ENCODE measurements at regions not wholly inside any gene's neighbourhood (a gene's known extent, or its start where the extent isn't known, plus 50 kb on each side); places are given as distances from the start of the nearest gene placed in this dataset.

GRCh38 chr2:67848551-67849285 is 214.1 kb downstream of the C1D start:
- peaks cover 5% of the 10 kb centered on the region for H3K36me3 Mint-ChIP-seq (ENCODE audit: low read depth)
- H3K4me3 Mint-ChIP-seq, result no peak overlapping the region
- H3K27me3 Mint-ChIP-seq (ENCODE audit: low read depth, poor library complexity), result peaks cover 2% of the 10 kb centered on the region
- no peaks in the 10 kb centered on the region for H3K9me3 Mint-ChIP-seq
- DNase-seq, result no peak
- TF ChIP-seq, protein P1, sequence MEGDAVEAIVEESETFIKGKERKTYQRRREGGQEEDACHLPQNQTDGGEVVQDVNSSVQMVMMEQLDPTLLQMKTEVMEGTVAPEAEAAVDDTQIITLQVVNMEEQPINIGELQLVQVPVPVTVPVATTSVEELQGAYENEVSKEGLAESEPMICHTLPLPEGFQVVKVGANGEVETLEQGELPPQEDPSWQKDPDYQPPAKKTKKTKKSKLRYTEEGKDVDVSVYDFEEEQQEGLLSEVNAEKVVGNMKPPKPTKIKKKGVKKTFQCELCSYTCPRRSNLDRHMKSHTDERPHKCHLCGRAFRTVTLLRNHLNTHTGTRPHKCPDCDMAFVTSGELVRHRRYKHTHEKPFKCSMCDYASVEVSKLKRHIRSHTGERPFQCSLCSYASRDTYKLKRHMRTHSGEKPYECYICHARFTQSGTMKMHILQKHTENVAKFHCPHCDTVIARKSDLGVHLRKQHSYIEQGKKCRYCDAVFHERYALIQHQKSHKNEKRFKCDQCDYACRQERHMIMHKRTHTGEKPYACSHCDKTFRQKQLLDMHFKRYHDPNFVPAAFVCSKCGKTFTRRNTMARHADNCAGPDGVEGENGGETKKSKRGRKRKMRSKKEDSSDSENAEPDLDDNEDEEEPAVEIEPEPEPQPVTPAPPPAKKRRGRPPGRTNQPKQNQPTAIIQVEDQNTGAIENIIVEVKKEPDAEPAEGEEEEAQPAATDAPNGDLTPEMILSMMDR (IDR thresholded peaks at IDR 0.05), result no peak
- H3K27ac Mint-ChIP-seq, result no peak overlapping the region
- H3K4me1 Mint-ChIP-seq, result peaks cover 62% of the 10 kb centered on the region

- peaks cover 57% of the 10 kb centered on the region for H3K4me1 Mint-ChIP-seq
- peaks cover 3% of the 10 kb centered on the region for H3K9me3 Mint-ChIP-seq
- no peak overlapping the region for H3K27ac Mint-ChIP-seq
- peaks cover 5% of the 10 kb centered on the region for H3K36me3 Mint-ChIP-seq (ENCODE audit: low read depth)
- H3K4me3 Mint-ChIP-seq, result no peak overlapping the region
- no peak for DNase-seq
- peaks cover 2% of the 10 kb centered on the region for H3K27me3 Mint-ChIP-seq (ENCODE audit: low read depth, poor library complexity)
- TF ChIP-seq, protein P1 (IDR thresholded peaks at IDR 0.05), result no peak
Measured at GRCh38 chr2:67851016-67851415, 211.8 kb downstream of the C1D start.

GRCh38 chr2:67851956-67852824 is 210.6 kb downstream of the C1D start:
- DNase-seq, result no peak
- Mint-ChIP-seq H3K27ac (no peak overlapping the region), H3K4me3 (no peak overlapping the region), H3K27me3 (ENCODE audit: low read depth, poor library complexity) (peaks cover 2% of the 10 kb centered on the region), H3K36me3 (ENCODE audit: low read depth) (peaks cover 5% of the 10 kb centered on the region), H3K4me1 (peaks cover 49% of the 10 kb centered on the region), H3K9me3 (peaks cover 3% of the 10 kb centered on the region)
- TF ChIP-seq, protein P1 (IDR thresholded peaks at IDR 0.05), result no peak

DNA sequence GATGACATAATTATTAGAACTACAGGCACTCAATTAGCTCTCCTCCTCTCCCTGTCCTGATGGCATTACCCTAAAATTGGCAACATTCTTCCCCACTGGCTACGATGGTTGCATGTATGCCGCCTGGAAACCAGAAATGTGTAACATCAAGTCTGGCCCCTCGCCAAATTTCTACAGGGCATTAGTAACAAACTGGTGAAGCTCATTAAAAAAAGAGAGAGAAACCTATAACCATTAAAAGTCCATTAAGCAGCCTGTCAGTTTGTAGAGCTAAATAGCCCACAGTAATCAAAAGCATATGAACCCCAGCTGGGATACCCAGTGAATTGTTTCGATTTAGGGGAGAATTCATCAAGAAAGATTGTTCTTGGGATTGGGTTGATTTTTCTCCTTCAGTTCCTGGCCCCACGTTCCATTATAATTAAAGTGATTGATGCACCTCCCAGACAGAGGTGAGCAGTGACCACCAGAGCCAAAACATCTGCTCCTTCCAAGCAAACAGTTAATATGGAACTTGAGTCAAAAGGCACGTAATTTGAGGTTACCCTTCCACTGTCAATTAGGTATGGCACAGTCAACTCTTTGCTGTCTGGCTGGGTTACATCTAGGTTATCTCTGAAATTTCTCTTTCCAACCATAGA is 208.6 kb downstream of the C1D start:
- no peak overlapping the region for H3K27ac Mint-ChIP-seq
- peaks cover 2% of the 10 kb centered on the region for H3K27me3 Mint-ChIP-seq (ENCODE audit: low read depth, poor library complexity)
- H3K4me3 Mint-ChIP-seq, result no peak overlapping the region
- no peak for DNase-seq
- H3K36me3 Mint-ChIP-seq (ENCODE audit: low read depth), result peaks cover 5% of the 10 kb centered on the region
- TF ChIP-seq, protein P1 (IDR thresholded peaks at IDR 0.05), result no peak
- H3K9me3 Mint-ChIP-seq, result peaks cover 3% of the 10 kb centered on the region
- peaks cover 34% of the 10 kb centered on the region for H3K4me1 Mint-ChIP-seq

- Mint-ChIP-seq H3K4me3 (no peak overlapping the region), H3K36me3 (ENCODE audit: low read depth) (peaks cover 5% of the 10 kb centered on the region), H3K27ac (no peak overlapping the region), H3K9me3 (peaks cover 3% of the 10 kb centered on the region), H3K27me3 (ENCODE audit: low read depth, poor library complexity) (peaks cover 2% of the 10 kb centered on the region), H3K4me1 (peaks cover 34% of the 10 kb centered on the region)
- TF ChIP-seq, protein P1 (IDR thresholded peaks at IDR 0.05), result no peak
- no peak for DNase-seq
Measured at GRCh38 chr2:67854798-67855197, 208.0 kb downstream of the C1D start.

Measured in nephron progenitor cell (in vitro differentiated cells).